K562 (cell line): ENCODE measurements at regions not wholly inside any gene's neighbourhood (a gene's known extent, or its start where the extent isn't known, plus 50 kb on each side); places are given as distances from the start of the nearest gene placed in this dataset.
"Not testable (repeated sequence)": the region's sequence is repeated elsewhere in the genome, so short reads cannot be mapped to it uniquely, and the experiment has no call there.

Experiments used
- ATAC-seq: fragments of 200-7000 bp; cut with Tn5 transposase; 3 replicates; pipeline ENCODE4 v1.9.1; 2020; ENCODE audit warnings: moderate library complexity
- BruUV-seq: library from RNA; stranded (reverse); fragments of 400-500 nt; replicated peaks from 2 replicates; lab custom pipeline; 2021; lab: Mats Ljungman, UMichigan
- CTCF ChIA-PET: fragments of 300-600 bp; formaldehyde crosslinking; extraction: SDS; loops from one replicate; lab custom pipeline; 2021; ENCODE audit warnings: low intra/inter-chr PET ratio; lab: Yijun Ruan, JAX
- POLR2A ChIA-PET: fragments of 300-600, 350-650 bp; sonication (Branson Sonifier 250); formaldehyde crosslinking; extraction: SDS; loops from one replicate; lab custom pipeline; 2021; ENCODE audit warnings: antibody characterized with exemption, inconsistent platforms; lab: Yijun Ruan, JAX
- DNase-seq, 4 experiments: peaks; one replicate each; pipeline versions ENCODE4 v3.0.0 to v3.0.0-alpha.2; 2011 to 2018; ENCODE audit warnings: low spot score in 3 of 4, mixed read lengths in 3 of 4; ENCODE audit errors: extremely low read depth in 1 of 4
- FAIRE-seq: peaks from 2 replicates; lab custom pipeline; 2011; peaks lifted over from hg19 to GRCh38; lab: Jason Lieb, UNC
- H2AFZ ChIP-seq: 2 replicates; pipeline ENCODE4 v1.6.0; 2011; ENCODE audit warnings: low read depth, low read length, control low read depth, inconsistent platforms
- H3K27ac ChIP-seq: fragments of 200-600 bp; 3 replicates; pipeline ENCODE4 v1.8.0; 2011; ENCODE audit warnings: low read depth, mild to moderate bottlenecking, control low read depth, inconsistent platforms, low read length, moderate library complexity, mixed read lengths; ENCODE audit errors: extremely low read depth
- H3K27me3 ChIP-seq, 2 experiments: fragments of 300-600 bp in 1 of 2; 2 replicates in 1 of 2; 3 replicates in 1 of 2; pipeline versions ENCODE4 v1.6.0 to v1.8.0; 2011; ENCODE audit warnings: inconsistent platforms in 2 of 2, low read length in 2 of 2, mild to moderate bottlenecking in 1 of 2, mixed read lengths in 1 of 2, moderate library complexity in 1 of 2; ENCODE audit not compliant: control insufficient read depth in 2 of 2, insufficient read depth in 2 of 2
- H3K36me3 ChIP-seq: fragments of 300-600 bp; 3 replicates; pipeline ENCODE4 v1.8.0; 2011; ENCODE audit warnings: mild to moderate bottlenecking, low read length, inconsistent platforms; ENCODE audit not compliant: control insufficient read depth, insufficient read depth
- H3K4me1 ChIP-seq, 2 experiments: fragments of 200-600 bp in 1 of 2; replicated peaks in 1 of 2; 2 replicates in 1 of 2; 3 replicates in 1 of 2; pipeline versions ENCODE4 v1.5.1 to v1.8.0; 2011; ENCODE audit warnings: inconsistent platforms in 2 of 2, low read length in 2 of 2, mild to moderate bottlenecking in 1 of 2, mixed read lengths in 1 of 2, moderate library complexity in 1 of 2; ENCODE audit not compliant: control insufficient read depth in 2 of 2, insufficient read depth in 2 of 2
- H3K4me2 ChIP-seq: 2 replicates; pipeline ENCODE4 v1.6.1; 2011; ENCODE audit warnings: low read length, control low read depth, inconsistent platforms, mixed read lengths; ENCODE audit not compliant: insufficient read depth
- H3K4me3 ChIP-seq: fragments of 200-600 bp; sonication (generic), shearing (Covaris generic); 2 replicates; pipeline ENCODE4 v1.5.1; 2016; ENCODE audit warnings: control low read depth, inconsistent platforms
- H3K79me2 ChIP-seq: fragments of 200-600 bp; 3 replicates; pipeline ENCODE4 v1.8.0; 2011; ENCODE audit warnings: low read length, inconsistent platforms; ENCODE audit not compliant: control insufficient read depth, insufficient read depth
- H3K9ac ChIP-seq, 2 experiments: 2 replicates each; pipeline versions ENCODE4 v1.6.0 to v1.6.1; 2011; ENCODE audit warnings: low read depth in 2 of 2, low read length in 2 of 2, control low read depth in 1 of 2, inconsistent platforms in 1 of 2, mild to moderate bottlenecking in 1 of 2, mixed read lengths in 1 of 2; ENCODE audit not compliant: insufficient read depth in 1 of 2
- H3K9me1 ChIP-seq: one replicate; pipeline ENCODE4 v1.6.0; 2011; ENCODE audit warnings: inconsistent platforms, mild to moderate bottlenecking, low read length, moderate library complexity; ENCODE audit not compliant: control insufficient read depth, insufficient read depth
- H3K9me3 ChIP-seq: replicated peaks from 2 replicates; pipeline ENCODE4 v1.5.1; 2011; ENCODE audit warnings: low read depth, low read length, inconsistent platforms; ENCODE audit not compliant: control insufficient read depth, insufficient read depth
- H4K20me1 ChIP-seq: replicated peaks from 2 replicates; pipeline ENCODE4 v1.6.1; 2011; ENCODE audit warnings: low read length, inconsistent platforms, mixed read lengths; ENCODE audit not compliant: control insufficient read depth, insufficient read depth
- ASH1L ChIP-seq: fragments of 450-650 bp; IDR thresholded peaks from 2 replicates; pipeline ENCODE4 v1.6.1; 2018; ENCODE audit warnings: borderline replicate concordance, mild to moderate bottlenecking, low read depth; ENCODE audit not compliant: partially characterized antibody
- KAT8 ChIP-seq: fragments of 450-650 bp; IDR thresholded peaks from 2 replicates; pipeline ENCODE4 v1.6.1; 2016; ENCODE audit warnings: low read depth, mild to moderate bottlenecking
- PTTG1 ChIP-seq: fragments of 450-650 bp; IDR thresholded peaks from 2 replicates; pipeline ENCODE4 v1.6.1; 2016; ENCODE audit warnings: low read depth, mild to moderate bottlenecking, missing genetic modification characterization, missing compliant biosample characterization
- TAF9B ChIP-seq: fragments of 450-650 bp; IDR thresholded peaks from 2 replicates; pipeline ENCODE4 v1.6.1; 2018; ENCODE audit warnings: mild to moderate bottlenecking; ENCODE audit not compliant: partially characterized antibody
- TAL1 ChIP-seq: fragments of 450-650 bp; IDR thresholded peaks from 2 replicates; pipeline ENCODE4 v1.6.1; 2016; ENCODE audit warnings: mild to moderate bottlenecking
- WGBS: fragments of 100-300 bp; shearing (Covaris generic); methylation state at CpG from one replicate; pipeline ENCODE4 v1.1.6; 2016; ENCODE audit warnings: low coverage, mixed read lengths; ENCODE audit not compliant: insufficient coverage; ENCODE audit errors: missing lambda C conversion rate; 5-methylcytosine and 5-hydroxymethylcytosine counted together
- in situ Hi-C: fragments of 300-500 bp; cut with MboI; formaldehyde crosslinking; loops from 4 replicates; pipeline ENCODE4 v1.15.0; 2018; ENCODE audit warnings: inconsistent platforms, mixed read lengths
- intact Hi-C: fragments of 100-400 bp; cut with micrococcal nuclease; formaldehyde crosslinking; loops from 2 replicates; pipeline ENCODE4 v1.14.2; 2022

- ChIA-PET POLR2A (interaction anchor here (1.2 kb wide), 1 partner anchor 353 kb away, joined by 3 read pairs; no protein-coding TSS in a partner anchor), CTCF (interaction anchor here (2.0 kb wide), 1 partner anchor 187 kb away, joined by 4 read pairs; no protein-coding TSS in a partner anchor)
- Histone ChIP-seq H3K9me3 (no peaks in the 10 kb centered on the region), H3K9ac (no peak overlapping the region), H3K4me2 (no peak overlapping the region)
- TF ChIP-seq TAL1 (no peak), TAF9B (no peak), PTTG1 (no peak), KAT8 (no peak), ASH1L (no peak)
- TF ChIP-seq, all 486 proteins: peak for 0
- Histone ChIP-seq H3K79me2 (no peaks in the 10 kb centered on the region), H2AFZ (no peak overlapping the region), H3K9me1 (no peaks in the 10 kb centered on the region), H3K4me3 (no peak overlapping the region), H4K20me1 (no peaks in the 10 kb centered on the region), H3K27me3 (peaks cover 0 to 10% of the 10 kb centered on the region in 2 experiments; a peak in 2 of 5 replicates), H3K27ac (no peak overlapping the region), H3K4me1 (no peaks in the 10 kb centered on the region), H3K36me3 (no peaks in the 10 kb centered on the region)
- FAIRE-seq (no peak), ATAC-seq (no peak), DNase-seq (no peak)
- WGBS: 0% methylated on average over 4 of the region's 4 CpGs
- in situ Hi-C loops (loop anchor here (5.0 kb wide), 1 partner anchor 64 kb away; the partner anchor contains the start of gene WAPL), intact Hi-C loops (no loop called here)
- no TSS peak for BruUV-seq
These were observed 64.9 kb upstream of the WAPL start for GRCh38 chr10:86586516-86586915.

DNA sequence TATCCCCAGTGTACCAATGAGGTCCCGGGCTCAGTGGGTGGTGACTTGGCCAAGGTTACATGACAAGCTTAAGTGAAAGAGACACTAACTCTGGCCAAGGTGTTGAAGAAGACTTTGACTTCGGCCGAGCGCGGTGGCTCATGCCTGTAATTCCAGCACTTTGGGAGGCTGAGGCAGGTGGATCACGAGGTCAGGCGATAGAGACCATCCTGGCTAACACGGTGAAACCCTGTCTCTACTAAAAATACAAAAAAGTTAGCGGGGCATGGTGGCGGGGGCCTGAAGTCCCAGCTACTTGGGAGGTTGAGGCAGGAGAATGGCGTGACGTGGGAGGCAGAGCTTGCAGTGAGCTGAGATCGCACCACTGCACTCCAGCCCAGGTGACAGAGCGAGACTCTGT, 65.6 kb upstream of the OPN4 start:
- BruUV-seq, H2AFZ ChIP-seq, FAIRE-seq, intact Hi-C loops, H3K9me3 ChIP-seq, DNase-seq, H3K4me3 ChIP-seq, H3K4me2 ChIP-seq, H3K9me1 ChIP-seq, H4K20me1 ChIP-seq, CTCF ChIA-PET, H3K27ac ChIP-seq, H3K36me3 ChIP-seq, H3K9ac ChIP-seq, H3K79me2 ChIP-seq, ATAC-seq, H3K4me1 ChIP-seq: not testable (repeated sequence)
- POLR2A ChIA-PET: interaction anchor here (0.5 to 0.6 kb wide), 2 partner anchors 976 to 1760 kb away, joined by 3 to 5 read pairs; no protein-coding TSS in a partner anchor
- H3K27me3 ChIP-seq: peaks cover 0 to 25% of the 10 kb centered on the region in 2 experiments; a peak in 3 of 5 replicates
- in situ Hi-C loops: loop anchor here (5.0 kb wide), 1 partner anchor 66 kb away; the partner anchor contains the start of gene WAPL
- WGBS: 2% methylated on average over 12 of the region's 14 CpGs
